DMS53 (cell line): ENCODE measurements at regions not wholly inside any gene's neighbourhood (a gene's known extent, or its start where the extent isn't known, plus 50 kb on each side); places are given as distances from the start of the nearest gene placed in this dataset.
A peak's percentile ranks its signal among the peaks of the same experiment; 100 is the strongest.
"Not testable (repeated sequence)": the region's sequence is repeated elsewhere in the genome, so short reads cannot be mapped to it uniquely, and the experiment has no call there.

Source experiments
- DNase-seq: peaks from one replicate; lab custom pipeline; 2025; lab: John Stamatoyannopoulos, UW

DNA sequence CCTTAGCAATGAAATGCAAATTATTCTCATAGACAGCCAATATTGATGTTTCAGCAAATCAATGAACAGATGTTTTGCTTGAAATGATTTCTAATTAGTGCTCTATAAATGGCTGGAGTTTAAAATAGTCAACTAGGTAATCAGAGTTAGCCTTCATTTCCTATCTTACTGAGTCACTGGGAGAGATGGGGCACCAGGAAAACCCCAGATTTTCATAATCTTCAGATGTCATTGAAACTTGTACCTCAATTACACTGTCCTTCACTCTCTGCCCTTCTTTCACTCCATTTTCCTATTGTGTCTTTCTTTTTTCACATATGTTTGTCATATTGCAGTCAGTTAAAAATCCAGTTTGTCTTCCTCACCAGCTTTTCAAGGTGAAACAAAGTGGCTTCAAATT lies 92.7 kb downstream of the C12orf75 start:
- DNase-seq, result no peak

GRCh38 chr12:105423921-105424320 lies 93.4 kb downstream of the C12orf75 start:
- no peak for DNase-seq

DNA sequence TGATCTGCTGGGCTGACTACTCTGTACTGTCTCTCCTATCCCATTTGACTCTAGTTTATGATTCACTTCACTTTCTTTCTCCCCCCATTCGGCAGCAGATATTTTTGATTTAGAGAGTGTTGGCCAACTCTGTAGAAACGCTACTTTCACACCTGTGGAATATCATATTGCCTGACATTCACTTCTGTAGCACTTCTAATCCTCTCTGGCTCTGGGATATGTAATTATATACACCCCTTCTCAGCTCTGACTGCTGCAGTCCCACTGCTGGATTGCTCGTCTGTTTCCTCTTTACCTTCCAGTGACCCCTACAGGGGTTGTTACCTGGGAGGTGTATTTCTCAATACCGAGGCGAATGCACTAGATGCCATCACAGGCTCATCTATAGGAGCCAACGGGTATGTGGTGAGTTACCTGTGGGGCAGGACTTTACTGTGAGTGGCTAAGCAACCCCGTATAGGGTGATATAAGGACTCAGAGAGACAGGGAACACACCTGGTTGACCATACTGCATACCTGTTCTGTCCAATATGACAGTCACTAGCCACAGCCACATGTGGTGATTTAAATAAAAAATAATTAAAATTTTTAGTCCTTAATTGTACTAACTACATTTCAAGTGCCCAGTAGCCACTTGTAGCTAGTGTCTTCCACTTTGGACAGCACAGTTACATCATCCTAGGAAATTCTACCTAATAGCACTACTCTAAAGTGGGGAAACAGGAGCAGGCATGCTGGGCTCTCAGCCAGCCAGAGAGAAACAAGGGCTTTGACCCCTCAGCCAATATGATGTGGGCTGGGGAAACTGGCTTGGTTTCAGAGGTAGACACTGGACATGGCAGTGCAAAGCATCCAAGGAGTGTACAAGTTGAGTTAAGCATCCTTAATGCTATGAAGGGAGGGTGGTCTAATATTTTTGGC lies 95.0 kb downstream of the C12orf75 start:
- peak; percentile 23 for DNase-seq

- DNase-seq, result peak; percentile 61
Measured at GRCh38 chr12:105426766-105427165, 96.3 kb downstream of the C12orf75 start.

DNA sequence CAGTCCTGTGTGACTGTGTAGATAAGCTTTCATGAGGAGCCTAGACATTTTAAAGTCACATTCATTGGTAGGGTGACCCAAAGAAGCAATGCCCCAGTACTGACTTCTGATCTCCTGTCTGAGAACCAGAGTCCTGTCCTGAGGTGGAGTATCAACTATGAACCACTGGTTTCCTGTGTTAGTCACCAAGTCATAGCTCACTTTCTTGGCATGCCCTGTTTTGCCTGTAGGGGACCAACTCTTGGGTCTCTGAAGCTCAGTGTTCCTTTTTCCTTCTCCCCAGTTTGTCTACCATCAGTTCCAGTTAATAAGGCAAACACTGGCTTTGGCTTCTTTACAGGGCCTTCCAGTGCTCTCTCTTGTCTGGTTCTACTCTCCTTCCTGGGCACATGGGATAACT lies 97.4 kb downstream of the C12orf75 start:
- peak; percentile 29 for DNase-seq

- DNase-seq, result peak; percentile 40
Measured at GRCh38 chr12:105428793-105429395, 98.4 kb downstream of the C12orf75 start.

DNA sequence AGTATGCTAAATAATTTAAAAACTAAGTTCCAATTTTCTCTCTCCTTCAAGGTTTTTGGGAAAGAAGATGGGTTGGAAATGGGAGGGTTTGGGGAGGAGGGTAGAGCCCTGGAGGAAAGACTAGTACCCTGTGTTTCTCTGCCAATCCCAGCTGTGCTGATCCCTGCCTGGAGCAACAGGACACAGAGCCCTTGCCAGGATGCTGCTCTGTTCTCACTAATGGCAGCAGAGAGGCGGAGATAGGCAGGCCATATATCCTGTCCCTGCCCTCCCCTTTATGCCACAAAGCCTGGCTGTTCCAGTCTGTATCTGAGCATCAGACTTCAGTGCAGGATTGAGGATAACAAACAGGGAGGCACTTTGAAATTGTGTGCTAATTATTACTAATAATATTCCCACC lies 99.0 kb downstream of the C12orf75 start:
- no peak for DNase-seq

GRCh38 chr12:105431537-105432100 lies 101.1 kb downstream of the C12orf75 start:
- no peak for DNase-seq

DNA sequence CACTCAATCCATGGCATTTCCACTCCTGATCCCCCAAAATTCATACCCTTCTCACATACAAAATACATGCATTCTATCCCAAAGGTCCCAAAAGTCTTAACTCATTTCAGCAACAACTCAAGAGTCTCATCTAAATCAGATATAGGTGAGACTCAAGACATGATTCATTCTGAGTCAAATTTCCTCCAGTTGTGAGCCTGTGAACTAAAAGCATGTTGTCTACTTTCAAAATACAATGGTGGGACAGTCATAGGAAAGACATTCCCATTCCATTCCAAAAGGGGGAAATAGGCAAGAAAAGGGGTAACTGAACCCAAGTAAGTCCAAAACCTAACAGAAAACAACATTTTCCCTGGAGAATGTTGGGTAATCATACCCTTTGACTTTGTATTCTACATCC lies 103.3 kb downstream of the C12orf75 start:
- no peak for DNase-seq

GRCh38 chr12:105436636-105437035 lies 106.1 kb downstream of the C12orf75 start:
- DNase-seq, result no peak

GRCh38 chr12:105440037-105440664 lies 109.7 kb downstream of the C12orf75 start:
- no peak for DNase-seq

GRCh38 chr12:105443802-105444652 lies 113.5 kb downstream of the C12orf75 start:
- peak; percentile 96 for DNase-seq

GRCh38 chr12:105444653-105445102 lies 114.2 kb downstream of the C12orf75 start:
- no peak for DNase-seq

DNA sequence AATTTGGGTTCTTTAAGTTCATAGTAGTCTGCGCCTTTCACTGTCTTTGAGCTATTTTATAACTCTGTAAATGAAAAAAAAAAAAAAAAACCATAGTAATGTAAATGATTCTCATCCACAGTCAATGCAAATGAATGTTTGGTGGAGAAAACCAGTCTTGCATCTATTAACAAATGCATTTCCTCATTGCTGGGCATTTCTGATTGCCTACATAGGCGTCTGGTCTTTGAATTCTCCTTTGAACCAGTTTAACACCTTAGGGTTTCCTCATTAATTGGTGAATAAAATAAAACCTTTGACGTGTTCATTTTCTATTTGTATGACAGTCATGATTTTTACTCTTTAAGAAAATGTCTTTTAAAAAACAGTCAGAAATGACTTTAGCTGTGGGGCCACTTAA lies 114.8 kb downstream of the C12orf75 start:
- peak; percentile 29 for DNase-seq

- no peak for DNase-seq
Measured at GRCh38 chr12:105445649-105446048, 115.2 kb downstream of the C12orf75 start.

- DNase-seq, result not testable (repeated sequence)
Measured at GRCh38 chr12:105446460-105446859, 116.0 kb downstream of the C12orf75 start.

DNA sequence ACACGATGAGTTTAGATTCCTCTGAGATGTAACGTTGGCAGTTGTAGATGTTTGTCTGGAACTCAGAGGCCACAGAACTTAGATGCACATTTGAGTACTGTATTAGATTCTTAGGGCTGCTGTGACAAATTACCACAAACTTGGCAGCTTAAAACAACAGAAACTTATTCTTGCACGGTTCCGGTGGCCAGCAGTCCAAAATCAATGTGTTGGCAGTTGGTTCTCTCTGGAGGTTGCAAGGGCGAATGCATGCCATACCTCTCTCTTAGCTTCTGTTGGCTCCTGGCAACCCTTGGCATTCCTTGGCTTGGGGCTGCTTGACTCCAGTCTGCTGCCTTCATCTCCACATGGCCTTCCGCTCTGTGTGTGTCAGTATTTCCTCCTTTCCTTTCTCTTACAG lies 118.9 kb downstream of the C12orf75 start:
- no peak for DNase-seq

- DNase-seq, result no peak
Measured at GRCh38 chr12:105451211-105451610, 120.7 kb downstream of the C12orf75 start.

- DNase-seq, result no peak
Measured at GRCh38 chr12:105451798-105452197, 121.3 kb downstream of the C12orf75 start.

DNA sequence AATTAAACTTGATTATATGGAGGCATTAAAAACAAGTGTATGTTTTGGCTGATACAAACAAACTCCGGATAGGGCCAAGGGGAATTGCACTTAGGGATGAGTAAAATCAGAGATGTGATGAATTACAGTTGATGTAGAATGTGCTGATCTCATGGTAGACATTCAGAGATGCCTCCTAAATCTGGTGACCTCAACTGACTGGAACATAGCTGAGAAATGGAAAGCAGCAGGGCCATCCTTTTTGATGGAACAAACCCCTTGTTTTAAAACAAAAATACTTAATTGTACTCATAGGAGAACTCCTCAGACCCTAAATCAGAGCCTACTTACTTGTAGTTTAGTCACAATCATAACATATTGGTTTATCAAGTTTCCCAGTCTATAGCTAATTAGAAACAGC lies 122.8 kb downstream of the C12orf75 start:
- DNase-seq, result no peak

GRCh38 chr12:105454688-105455087 lies 124.2 kb downstream of the C12orf75 start:
- no peak for DNase-seq

- peak; percentile 71 for DNase-seq
Measured at GRCh38 chr12:105455261-105455660, 124.8 kb downstream of the C12orf75 start.
